Dermis blood vessel endothelial cell (primary cell): ENCODE measurements at regions not wholly inside any gene's neighbourhood (a gene's known extent, or its start where the extent isn't known, plus 50 kb on each side); places are given as distances from the start of the nearest gene placed in this dataset.

Source experiments
- DNase-seq: peaks from one replicate; pipeline ENCODE4 v3.0.0; 2010

DNA sequence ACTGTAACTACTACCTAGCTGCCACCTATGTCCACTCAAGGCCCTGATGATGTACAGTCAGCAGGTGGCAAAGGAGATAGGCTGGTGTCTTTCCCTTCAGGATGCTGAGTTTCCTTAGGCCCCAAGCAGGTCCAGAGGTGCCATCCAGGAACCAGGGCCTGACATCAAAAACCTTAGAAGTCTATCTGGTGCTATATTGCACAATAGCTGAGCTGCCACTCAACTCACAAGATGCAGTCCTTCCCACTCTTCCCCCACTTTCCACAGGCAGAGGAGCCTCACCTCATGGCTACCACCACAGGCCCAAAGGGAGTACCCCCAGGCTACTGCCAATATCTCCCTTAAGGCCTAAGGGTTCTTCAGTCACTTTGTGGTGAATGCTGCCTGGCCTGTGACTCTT is 83.9 kb upstream of the ZNF827 start:
- no peak for DNase-seq

DNA sequence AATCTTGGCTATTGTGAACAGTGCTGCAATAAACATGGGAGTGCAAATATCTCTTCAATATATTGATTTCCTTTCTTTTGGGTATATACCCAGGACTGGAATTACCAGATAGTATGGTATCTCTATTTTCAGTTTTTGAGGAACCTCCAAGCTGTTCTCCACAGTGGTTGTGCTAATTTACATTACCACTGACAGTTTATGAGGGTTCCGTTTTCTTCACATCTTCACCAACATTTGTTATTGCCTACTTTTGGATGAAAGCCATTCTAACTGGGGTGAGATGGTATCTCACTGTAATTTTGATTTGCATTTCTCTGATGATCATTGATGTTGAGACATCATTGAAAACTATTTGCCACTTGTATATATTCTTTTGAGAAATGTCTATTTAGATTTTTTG is 79.6 kb upstream of the ZNF827 start:
- no peak for DNase-seq

- no peak for DNase-seq
Measured at GRCh38 chr4:146004730-146005129, 66.1 kb upstream of the ZNF827 start.

DNA sequence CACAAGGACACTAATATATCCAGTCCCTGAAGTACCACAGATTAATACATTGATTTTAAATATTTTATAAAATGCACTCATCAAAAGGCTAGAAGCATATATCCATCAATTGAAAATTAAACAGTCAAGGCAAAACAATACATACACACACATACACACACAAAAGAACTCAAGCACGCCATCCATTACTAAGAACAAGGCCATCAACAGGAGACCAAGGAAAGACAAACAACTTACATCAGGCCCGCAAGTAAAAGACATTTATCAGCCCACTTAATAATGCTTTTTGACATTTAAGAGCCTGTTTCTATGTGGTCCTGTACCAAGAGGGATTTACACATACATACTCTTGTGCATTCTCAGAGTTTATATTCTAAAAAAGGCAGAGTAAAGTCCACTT is 50.0 kb upstream of the ZNF827 start:
- no peak for DNase-seq
